HCT116 (cell line): ENCODE measurements at regions not wholly inside any gene's neighbourhood (a gene's known extent, or its start where the extent isn't known, plus 50 kb on each side); places are given as distances from the start of the nearest gene placed in this dataset.

Experiments
- ATAC-seq: fragments of 200-7000 bp; cut with Tn5 transposase; 2 replicates; pipeline ENCODE4 v1.9.1; 2020; ENCODE audit warnings: mild to moderate bottlenecking, moderate library complexity
- BruUV-seq: library from RNA; stranded (reverse); fragments of 400-500 nt; replicated peaks from 2 replicates; lab custom pipeline; 2021; lab: Mats Ljungman, UMichigan
- CTCF ChIA-PET: fragments of 300-600 bp; sonication (Branson Sonifier 250); formaldehyde crosslinking; loops from one replicate; lab custom pipeline; 2021; ENCODE audit warnings: antibody characterized with exemption; lab: Charles Lee
- POLR2A ChIA-PET: fragments of 300-600, 350-600 bp; sonication (Branson Sonifier 250); formaldehyde crosslinking; loops from one replicate; lab custom pipeline; 2021; ENCODE audit warnings: antibody characterized with exemption; lab: Charles Lee
- RAD21 ChIA-PET, 2 experiments: fragments of 300-600 bp; sonication (Branson Sonifier 250); formaldehyde crosslinking; loops; one replicate each; lab custom pipeline; 2023; ENCODE audit warnings: low total read pairs in 2 of 2; ENCODE audit not compliant: uncharacterized antibody in 2 of 2, unreplicated experiment in 2 of 2, low non-redundant PET in 1 of 2; lab: Charles Lee
- DNase-seq: peaks from one replicate; pipeline ENCODE4 v3.0.0-alpha.2; 2010; ENCODE audit warnings: low read depth, low spot score
- H2AFZ ChIP-seq: fragments of 200-600 bp; shearing (Covaris generic), sonication (generic); 2 replicates; pipeline ENCODE4 v1.6.1; 2017; ENCODE audit warnings: low read depth, mixed run types, mixed read lengths, antibody characterized with exemption, low read length; ENCODE audit not compliant: poor library complexity, severe bottlenecking
- H3K27ac ChIP-seq: 2 replicates; pipeline ENCODE4 v1.5.1; 2012; ENCODE audit warnings: low read depth, low read length
- H3K27me3 ChIP-seq: fragments of 200-600 bp; sonication (generic); 2 replicates; pipeline ENCODE4 v1.6.1; 2016; ENCODE audit warnings: mixed run types, low read length, mixed read lengths; ENCODE audit not compliant: insufficient read depth
- H3K36me3 ChIP-seq, 2 experiments: fragments of 200-500 bp in 1 of 2; fragments of 200-600 bp in 1 of 2; sonication (Bioruptor generic) in 1 of 2; sonication (generic) in 1 of 2; 2 replicates each; pipeline versions ENCODE4 v1.5.1 to v1.6.1; 2014 to 2016; ENCODE audit warnings: low read length in 2 of 2, inconsistent platforms in 1 of 2, mixed read lengths in 1 of 2, mixed run types in 1 of 2; ENCODE audit not compliant: insufficient read depth in 2 of 2, control insufficient read depth in 1 of 2
- H3K4me1 ChIP-seq, 2 experiments: fragments of 200-600 bp in 1 of 2; sonication (generic) in 1 of 2; 2 replicates each; pipeline versions ENCODE4 v1.5.1 to v1.6.1; 2012 to 2017; ENCODE audit warnings: low read length in 2 of 2, inconsistent platforms in 1 of 2, mild to moderate bottlenecking in 1 of 2, mixed read lengths in 1 of 2, mixed run types in 1 of 2, moderate library complexity in 1 of 2; ENCODE audit not compliant: insufficient read depth in 2 of 2, control insufficient read depth in 1 of 2
- H3K4me2 ChIP-seq: fragments of 200-600 bp; sonication (generic); 2 replicates; pipeline ENCODE4 v1.6.1; 2017; ENCODE audit warnings: mixed run types, low read length, mixed read lengths
- H3K4me3 ChIP-seq, 2 experiments: fragments of 200-600 bp in 1 of 2; sonication (generic) in 1 of 2; replicated peaks in 1 of 2; 2 replicates each; pipeline ENCODE4 v1.5.1; 2011 to 2016; ENCODE audit warnings: low read length in 2 of 2, control low read depth in 1 of 2, low read depth in 1 of 2, mild to moderate bottlenecking in 1 of 2, mixed read lengths in 1 of 2, mixed run types in 1 of 2
- H3K79me2 ChIP-seq: fragments of 200-600 bp; sonication (generic); 2 replicates; pipeline ENCODE4 v1.6.1; 2017; ENCODE audit warnings: mild to moderate bottlenecking, mixed run types, low read length, moderate library complexity, mixed read lengths; ENCODE audit not compliant: insufficient read depth
- H3K9ac ChIP-seq: fragments of 200-600 bp; sonication (generic); 2 replicates; pipeline ENCODE4 v1.6.1; 2016; ENCODE audit warnings: low read length, mixed read lengths
- H3K9me2 ChIP-seq: fragments of 200-600 bp; sonication (generic), shearing (Covaris generic); 2 replicates; pipeline ENCODE4 v1.6.1; 2017; ENCODE audit warnings: mixed run types, mild to moderate bottlenecking, moderate library complexity; ENCODE audit not compliant: insufficient read depth
- H3K9me3 ChIP-seq, 2 experiments: fragments of 200-500 bp in 1 of 2; fragments of 200-600 bp in 1 of 2; sonication (Bioruptor generic) in 1 of 2; sonication (generic) in 1 of 2; 2 replicates each; pipeline ENCODE4 v1.6.1; 2014 to 2017; ENCODE audit warnings: low read length in 2 of 2, mixed read lengths in 2 of 2, inconsistent platforms in 1 of 2, low read depth in 1 of 2, mild to moderate bottlenecking in 1 of 2, mixed run types in 1 of 2, moderate library complexity in 1 of 2; ENCODE audit not compliant: control insufficient read depth in 1 of 2, insufficient read depth in 1 of 2
- H4K20me1 ChIP-seq: fragments of 200-600 bp; sonication (generic), shearing (Covaris generic); 2 replicates; pipeline ENCODE4 v1.6.1; 2017; ENCODE audit warnings: mixed run types, mild to moderate bottlenecking, moderate library complexity; ENCODE audit not compliant: insufficient read depth
- EZH2 ChIP-seq: fragments of 200-600 bp; sonication (generic); IDR thresholded peaks from 2 replicates; pipeline ENCODE4 v1.6.1; 2017; ENCODE audit warnings: antibody characterized with exemption, mixed run types
- JUND ChIP-seq: IDR thresholded peaks from 2 replicates; pipeline ENCODE4 v1.6.1; 2012
- POLR2A ChIP-seq: IDR thresholded peaks from 2 replicates; pipeline ENCODE4 v1.7.0; 2011; ENCODE audit warnings: borderline replicate concordance; ENCODE audit not compliant: insufficient read depth, insufficient read length; ENCODE audit errors: extremely low read depth
- SIN3A ChIP-seq: IDR thresholded peaks from 2 replicates; pipeline ENCODE4 v1.6.1; 2012; ENCODE audit warnings: low read depth
- SP1 ChIP-seq: IDR thresholded peaks from 2 replicates; pipeline ENCODE4 v1.6.1; 2012; ENCODE audit warnings: low read depth
- SRF ChIP-seq: IDR thresholded peaks from 2 replicates; pipeline ENCODE4 v1.6.1; 2012; ENCODE audit warnings: low read depth
- YY1 ChIP-seq: IDR thresholded peaks from 2 replicates; pipeline ENCODE4 v1.6.1; 2011; ENCODE audit warnings: low read length, low read depth, moderate library complexity, mild to moderate bottlenecking; ENCODE audit not compliant: insufficient replicate concordance; ENCODE audit errors: extremely low read depth
- ZNF274 ChIP-seq: fragments of 200-500 bp; sonication (Bioruptor generic); IDR thresholded peaks from 2 replicates; pipeline ENCODE4 v1.6.1; 2014; ENCODE audit warnings: mild to moderate bottlenecking, low read depth, low read length, inconsistent platforms
- intact Hi-C: fragments of 100-400 bp; cut with micrococcal nuclease; formaldehyde crosslinking; loops from 2 replicates; pipeline ENCODE4 v1.10.0; 2022
- TF ChIP-seq, protein P1 (sequence below): IDR thresholded peaks from 2 replicates; pipeline ENCODE4 v1.6.1; 2011; ENCODE audit warnings: mild to moderate bottlenecking, low read length, moderate library complexity; ENCODE audit not compliant: insufficient replicate concordance; ENCODE audit errors: extremely low read depth
- TF ChIP-seq, protein P2 (sequence below): IDR thresholded peaks from 2 replicates; pipeline ENCODE4 v1.6.1; 2012
- TF ChIP-seq, protein P3 (sequence below), 3 experiments: fragments of 200-600 bp in 1 of 3; sonication (generic) in 1 of 3; IDR thresholded peaks in 2 of 3; conservative IDR thresholded peaks in 1 of 3; 2 replicates each; pipeline ENCODE4 v1.5.1; 2012 to 2017; ENCODE audit warnings: low read depth in 2 of 3, low read length in 2 of 3, antibody characterized with exemption in 1 of 3, borderline replicate concordance in 1 of 3, control low read depth in 1 of 3, mild to moderate bottlenecking in 1 of 3, mixed read lengths in 1 of 3, mixed run types in 1 of 3, moderate library complexity in 1 of 3; ENCODE audit not compliant: insufficient read depth in 1 of 3
- TF ChIP-seq, protein P4 (sequence below): IDR thresholded peaks from 2 replicates; pipeline ENCODE4 v1.6.1; 2012

DNA sequence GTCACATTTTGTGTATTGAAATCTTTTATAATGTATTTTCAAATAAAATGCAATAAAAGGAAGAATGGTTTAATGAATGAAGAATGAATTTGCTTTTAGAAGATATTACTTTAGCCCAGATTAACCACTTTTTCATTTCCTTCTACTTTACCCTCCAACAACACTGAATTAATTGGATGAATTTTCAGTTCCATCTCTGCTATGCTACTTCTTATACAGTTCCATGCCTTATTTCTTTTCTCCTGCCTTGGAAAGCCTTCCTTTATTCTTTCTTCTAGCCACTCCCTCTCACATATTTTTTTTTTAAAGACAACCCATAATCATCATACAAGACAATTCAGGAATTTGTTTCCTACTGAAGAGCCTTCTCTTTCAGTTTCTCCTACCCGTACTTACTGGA is 296.6 kb upstream of the TNC start (continued):
- TF ChIP-seq, protein P1, sequence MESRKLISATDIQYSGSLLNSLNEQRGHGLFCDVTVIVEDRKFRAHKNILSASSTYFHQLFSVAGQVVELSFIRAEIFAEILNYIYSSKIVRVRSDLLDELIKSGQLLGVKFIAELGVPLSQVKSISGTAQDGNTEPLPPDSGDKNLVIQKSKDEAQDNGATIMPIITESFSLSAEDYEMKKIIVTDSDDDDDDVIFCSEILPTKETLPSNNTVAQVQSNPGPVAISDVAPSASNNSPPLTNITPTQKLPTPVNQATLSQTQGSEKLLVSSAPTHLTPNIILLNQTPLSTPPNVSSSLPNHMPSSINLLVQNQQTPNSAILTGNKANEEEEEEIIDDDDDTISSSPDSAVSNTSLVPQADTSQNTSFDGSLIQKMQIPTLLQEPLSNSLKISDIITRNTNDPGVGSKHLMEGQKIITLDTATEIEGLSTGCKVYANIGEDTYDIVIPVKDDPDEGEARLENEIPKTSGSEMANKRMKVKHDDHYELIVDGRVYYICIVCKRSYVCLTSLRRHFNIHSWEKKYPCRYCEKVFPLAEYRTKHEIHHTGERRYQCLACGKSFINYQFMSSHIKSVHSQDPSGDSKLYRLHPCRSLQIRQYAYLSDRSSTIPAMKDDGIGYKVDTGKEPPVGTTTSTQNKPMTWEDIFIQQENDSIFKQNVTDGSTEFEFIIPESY, result no peak
- TF ChIP-seq SRF (no peak), JUND (no peak), SIN3A (no peak), EZH2 (no peak), POLR2A (no peak), ZNF274 (no peak), SP1 (no peak)
- TF ChIP-seq, protein P2, sequence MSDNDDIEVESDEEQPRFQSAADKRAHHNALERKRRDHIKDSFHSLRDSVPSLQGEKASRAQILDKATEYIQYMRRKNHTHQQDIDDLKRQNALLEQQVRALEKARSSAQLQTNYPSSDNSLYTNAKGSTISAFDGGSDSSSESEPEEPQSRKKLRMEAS, result no peak
- TF ChIP-seq, protein P3, sequence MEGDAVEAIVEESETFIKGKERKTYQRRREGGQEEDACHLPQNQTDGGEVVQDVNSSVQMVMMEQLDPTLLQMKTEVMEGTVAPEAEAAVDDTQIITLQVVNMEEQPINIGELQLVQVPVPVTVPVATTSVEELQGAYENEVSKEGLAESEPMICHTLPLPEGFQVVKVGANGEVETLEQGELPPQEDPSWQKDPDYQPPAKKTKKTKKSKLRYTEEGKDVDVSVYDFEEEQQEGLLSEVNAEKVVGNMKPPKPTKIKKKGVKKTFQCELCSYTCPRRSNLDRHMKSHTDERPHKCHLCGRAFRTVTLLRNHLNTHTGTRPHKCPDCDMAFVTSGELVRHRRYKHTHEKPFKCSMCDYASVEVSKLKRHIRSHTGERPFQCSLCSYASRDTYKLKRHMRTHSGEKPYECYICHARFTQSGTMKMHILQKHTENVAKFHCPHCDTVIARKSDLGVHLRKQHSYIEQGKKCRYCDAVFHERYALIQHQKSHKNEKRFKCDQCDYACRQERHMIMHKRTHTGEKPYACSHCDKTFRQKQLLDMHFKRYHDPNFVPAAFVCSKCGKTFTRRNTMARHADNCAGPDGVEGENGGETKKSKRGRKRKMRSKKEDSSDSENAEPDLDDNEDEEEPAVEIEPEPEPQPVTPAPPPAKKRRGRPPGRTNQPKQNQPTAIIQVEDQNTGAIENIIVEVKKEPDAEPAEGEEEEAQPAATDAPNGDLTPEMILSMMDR (IDR thresholded peaks at IDR 0.05 in 2 of 3, conservative IDR thresholded peaks at IDR 0.05 in 1 of 3; ENCODE audit: borderline replicate concordance in 1 of 3, insufficient read depth in 1 of 3, low read depth in 2 of 3, low read length in 2 of 3), result no peak
- TF ChIP-seq, protein P4, sequence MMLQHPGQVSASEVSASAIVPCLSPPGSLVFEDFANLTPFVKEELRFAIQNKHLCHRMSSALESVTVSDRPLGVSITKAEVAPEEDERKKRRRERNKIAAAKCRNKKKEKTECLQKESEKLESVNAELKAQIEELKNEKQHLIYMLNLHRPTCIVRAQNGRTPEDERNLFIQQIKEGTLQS, result no peak
- TF ChIP-seq, all 23 proteins: peak for 0

DNA sequence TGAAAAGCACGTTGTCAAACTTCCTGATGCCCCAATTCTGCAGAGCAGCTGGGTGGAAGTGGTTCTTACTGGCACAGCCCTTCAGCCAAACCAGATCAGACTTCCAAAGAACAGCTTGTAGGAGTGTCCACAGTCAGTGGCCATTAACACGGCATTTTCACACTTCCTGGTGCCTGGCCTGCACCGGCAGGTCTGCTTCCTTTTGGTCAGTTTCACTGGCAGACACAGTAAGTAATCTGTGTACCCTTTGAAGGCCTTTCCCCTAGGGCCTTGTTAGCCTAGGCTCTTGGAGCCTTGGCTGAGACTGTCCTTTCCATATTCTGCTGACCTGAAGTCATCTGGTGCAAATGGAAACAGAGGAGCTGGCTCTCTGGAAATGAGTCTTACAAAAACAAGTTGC is 297.5 kb upstream of the TNC start:
- POLR2A ChIA-PET, result no interaction called here

More for the DNA sequence above, 297.5 kb upstream of the TNC start:
- RAD21 ChIA-PET, result no interaction called here
- Histone ChIP-seq H3K4me3 (no peak overlapping the region), H3K4me1 (no peaks in the 10 kb centered on the region)
- TF ChIP-seq YY1, result no peak
- TF ChIP-seq, all 23 proteins: peak for 0
- no peak overlapping the region for H3K4me2 ChIP-seq
- ATAC-seq (no peak), DNase-seq (no peak)
- no peak overlapping the region for H3K9ac ChIP-seq
- H3K9me3 ChIP-seq, result no peaks in the 10 kb centered on the region
- H3K79me2 ChIP-seq, result no peaks in the 10 kb centered on the region
- CTCF ChIA-PET, result no interaction called here
- H2AFZ ChIP-seq, result no peak overlapping the region
- no peak overlapping the region for H3K27ac ChIP-seq
- H4K20me1 ChIP-seq, result no peaks in the 10 kb centered on the region
- no peaks in the 10 kb centered on the region for H3K27me3 ChIP-seq
- intact Hi-C loops, result no loop called here
- H3K9me2 ChIP-seq, result no peaks in the 10 kb centered on the region
- H3K36me3 ChIP-seq, result no peaks in the 10 kb centered on the region
- BruUV-seq, result no TSS peak
